CD14-positive monocyte (primary cell): ENCODE measurements at regions not wholly inside any gene's neighbourhood (a gene's known extent, or its start where the extent isn't known, plus 50 kb on each side); places are given as distances from the start of the nearest gene placed in this dataset.

ENCODE experiments used
- DNase-seq, 3 donors: peaks; one replicate each; pipeline ENCODE4 v3.0.0-alpha.2; 2011 to 2022
- H2AFZ ChIP-seq: 2 replicates; pipeline ENCODE4 v1.6.0; 2012; ENCODE audit warnings: mild to moderate bottlenecking, low read depth, low read length, inconsistent platforms; ENCODE audit not compliant: insufficient read depth, poor library complexity, severe bottlenecking
- H3K27ac ChIP-seq, 2 donors: 1 replicate in 1 of 2; 2 replicates in 1 of 2; pipeline ENCODE4 v1.5.1; 2012 to 2013; ENCODE audit warnings: low read length in 2 of 2, control low read depth in 1 of 2, inconsistent platforms in 1 of 2, low read depth in 1 of 2, mild to moderate bottlenecking in 1 of 2
- H3K27me3 ChIP-seq, 2 donors: one replicate each; pipeline versions ENCODE4 v1.6.0 to v1.6.1; 2011 to 2013; ENCODE audit warnings: low read length in 2 of 2; ENCODE audit not compliant: control insufficient read depth in 2 of 2, insufficient read depth in 2 of 2
- H3K36me3 ChIP-seq, 2 donors: replicated peaks in 1 of 2; 1 replicate in 1 of 2; 2 replicates in 1 of 2; pipeline versions ENCODE4 v1.5.1 to v1.6.1; 2012 to 2013; ENCODE audit warnings: low read length in 2 of 2, control low read depth in 1 of 2, inconsistent platforms in 1 of 2, mild to moderate bottlenecking in 1 of 2; ENCODE audit not compliant: insufficient read depth in 2 of 2, control insufficient read depth in 1 of 2
- H3K4me1 ChIP-seq, 2 donors: 1 replicate in 1 of 2; 2 replicates in 1 of 2; pipeline versions ENCODE4 v1.5.1 to v1.6.1; 2012 to 2013; ENCODE audit warnings: low read length in 2 of 2, control low read depth in 1 of 2, inconsistent platforms in 1 of 2, mild to moderate bottlenecking in 1 of 2, moderate library complexity in 1 of 2; ENCODE audit not compliant: insufficient read depth in 2 of 2, control insufficient read depth in 1 of 2
- H3K4me2 ChIP-seq: replicated peaks from 2 replicates; pipeline ENCODE3; 2012; ENCODE audit warnings: low read length, moderate library complexity, mild to moderate bottlenecking; ENCODE audit not compliant: poor library complexity, severe bottlenecking; ENCODE audit errors: extremely low read depth
- H3K4me3 ChIP-seq, 3 experiments: fragments of 200-600 bp in 1 of 3; sonication (generic) in 1 of 3; replicated peaks in 1 of 3; 1 replicate in 2 of 3; 2 replicates in 1 of 3; pipeline ENCODE4 v1.5.1; 2011 to 2013; ENCODE audit warnings: low read length in 3 of 3, mild to moderate bottlenecking in 3 of 3, control low read depth in 2 of 3, low read depth in 2 of 3, inconsistent platforms in 1 of 3, moderate library complexity in 1 of 3
- H3K79me2 ChIP-seq: 2 replicates; pipeline ENCODE4 v1.6.0; 2012; ENCODE audit warnings: mild to moderate bottlenecking, control low read depth, inconsistent platforms, low read length, moderate library complexity; ENCODE audit not compliant: insufficient read depth
- H3K9ac ChIP-seq: 2 replicates; pipeline ENCODE4 v1.6.0; 2017; ENCODE audit warnings: low read length, mild to moderate bottlenecking; ENCODE audit not compliant: insufficient read depth, poor library complexity, severe bottlenecking
- H3K9me3 ChIP-seq, 2 donors: replicated peaks in 1 of 2; 1 replicate in 1 of 2; 2 replicates in 1 of 2; pipeline versions ENCODE4 v1.5.1 to v1.6.1; 2012 to 2013; ENCODE audit warnings: low read length in 2 of 2, control low read depth in 1 of 2; ENCODE audit not compliant: control insufficient read depth in 1 of 2, insufficient read depth in 1 of 2
- H4K20me1 ChIP-seq: 2 replicates; pipeline ENCODE4 v1.6.0; 2012; ENCODE audit warnings: mild to moderate bottlenecking, low read length, control low read depth, moderate library complexity; ENCODE audit not compliant: insufficient read depth
- H3K27ac Mint-ChIP-seq, 7 donors: one replicate each; pipeline ENCODE4 v1.8.0; 2020; ENCODE audit warnings: mild to moderate bottlenecking in 7 of 7, mixed read lengths in 7 of 7, moderate library complexity in 6 of 7, inconsistent platforms in 2 of 7
- H3K27me3 Mint-ChIP-seq, 3 donors: one replicate each; pipeline ENCODE4 v1.8.0; 2021 to 2022; ENCODE audit warnings: low read depth in 3 of 3, mild to moderate bottlenecking in 3 of 3, mixed read lengths in 3 of 3, moderate library complexity in 3 of 3, inconsistent platforms in 1 of 3
- H3K36me3 Mint-ChIP-seq, 2 donors: one replicate each; pipeline ENCODE4 v1.8.0; 2020; ENCODE audit warnings: mixed read lengths in 2 of 2, inconsistent platforms in 1 of 2, mild to moderate bottlenecking in 1 of 2
- H3K4me1 Mint-ChIP-seq: one replicate; pipeline ENCODE4 v1.8.0; 2020; ENCODE audit warnings: mild to moderate bottlenecking, mixed read lengths
- H3K4me3 Mint-ChIP-seq, 2 donors: one replicate each; pipeline ENCODE4 v1.8.0; 2020; ENCODE audit warnings: mild to moderate bottlenecking in 2 of 2, mixed read lengths in 2 of 2, moderate library complexity in 1 of 2
- H3K9me3 Mint-ChIP-seq, 7 donors: one replicate each; pipeline ENCODE4 v1.8.0; 2020 to 2022; ENCODE audit warnings: mixed read lengths in 7 of 7, mild to moderate bottlenecking in 6 of 7, moderate library complexity in 6 of 7, inconsistent platforms in 2 of 7
- CTCF ChIP-seq: fragments of 200-600 bp; IDR thresholded peaks from one replicate; pipeline ENCODE4 v1.8.0; 2022; ENCODE audit warnings: antibody characterized with exemption, mild to moderate bottlenecking
- WGBS: methylation state at CpG from one replicate; pipeline ENCODE4 v1.1.5; 2013; ENCODE audit warnings: missing lambda C conversion rate; ENCODE audit not compliant: insufficient coverage; 5-methylcytosine and 5-hydroxymethylcytosine counted together
- intact Hi-C, 2 donors: fragments of 100-400 bp; cut with micrococcal nuclease; formaldehyde crosslinking; loops; one replicate each; pipeline versions ENCODE4 v1.15.0 to v1.15.1; 2023

GRCh38 chr5:6029811-6030271, 348.5 kb downstream of the MED10 start:
- TF ChIP-seq CTCF: no peak
- Histone ChIP-seq H3K79me2 (no peaks in the 10 kb centered on the region), H4K20me1 (no peaks in the 10 kb centered on the region), H3K9ac (no peak overlapping the region), H3K36me3 (no peaks in the 10 kb centered on the region), H3K27me3 (no peaks in the 10 kb centered on the region), H3K4me2 (no peak overlapping the region), H3K27ac (no peak overlapping the region), H2AFZ (no peak overlapping the region), H3K4me1 (no peaks in the 10 kb centered on the region), H3K9me3 (peaks cover 0 to 13% of the 10 kb centered on the region in 2 donors), H3K4me3 (no peak overlapping the region)
- H3K36me3 Mint-ChIP-seq: no peaks in the 10 kb centered on the region
- DNase-seq: no peak
- H3K4me3 Mint-ChIP-seq: no peak overlapping the region
- H3K9me3 Mint-ChIP-seq: peaks cover 0 to 8% (median 0%) of the 10 kb centered on the region in 7 donors
- H3K4me1 Mint-ChIP-seq: no peaks in the 10 kb centered on the region
- no peaks in the 10 kb centered on the region for H3K27me3 Mint-ChIP-seq
- WGBS: 67% methylated on average over 4 of the region's 7 CpGs
- H3K27ac Mint-ChIP-seq: no peak overlapping the region
- intact Hi-C loops: no loop called here

DNA sequence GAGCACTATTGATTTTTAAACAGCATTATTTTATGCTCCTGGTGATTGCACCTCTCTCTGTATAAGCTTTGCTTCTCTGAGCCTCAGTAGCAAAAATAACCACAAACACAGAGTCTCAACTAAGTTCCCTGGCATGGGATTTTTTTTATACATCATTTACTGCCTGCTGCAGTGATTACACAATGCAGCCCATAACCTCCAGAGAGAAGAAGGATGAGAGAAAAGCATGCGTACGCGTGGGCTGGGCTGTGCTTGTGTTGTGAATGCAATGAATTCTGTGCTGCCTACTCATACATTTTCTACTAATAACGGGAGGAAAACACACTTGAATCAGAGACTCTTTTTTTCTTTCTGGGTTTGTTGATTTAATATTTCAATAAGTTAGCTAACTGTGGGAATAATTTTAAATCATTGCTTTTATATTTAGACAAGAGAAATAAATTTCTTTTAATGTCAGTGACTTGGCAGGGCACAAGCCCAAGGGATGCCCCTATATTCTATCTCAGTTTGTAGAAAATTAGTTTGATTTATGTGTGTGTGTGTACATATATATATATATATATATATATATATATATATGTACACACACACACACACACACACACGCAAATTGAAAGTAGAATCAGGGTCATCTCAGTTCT, 351.5 kb downstream of the MED10 start:
- no peak overlapping the region for H2AFZ ChIP-seq

More for the DNA sequence above, 351.5 kb downstream of the MED10 start:
- Histone ChIP-seq H3K4me3 (no peak overlapping the region), H3K9ac (no peak overlapping the region), H4K20me1 (no peaks in the 10 kb centered on the region), H3K4me1 (no peaks in the 10 kb centered on the region), H3K4me2 (no peak overlapping the region), H3K27me3 (no peaks in the 10 kb centered on the region), H3K79me2 (no peaks in the 10 kb centered on the region), H3K36me3 (no peaks in the 10 kb centered on the region), H3K27ac (no peak overlapping the region), H3K9me3 (peaks cover 0 to 10% of the 10 kb centered on the region in 2 donors)
- no peak overlapping the region for H3K27ac Mint-ChIP-seq
- H3K4me1 Mint-ChIP-seq: no peaks in the 10 kb centered on the region
- H3K4me3 Mint-ChIP-seq: no peak overlapping the region
- no peak for DNase-seq
- no peaks in the 10 kb centered on the region for H3K27me3 Mint-ChIP-seq
- peaks cover 0 to 8% (median 0%) of the 10 kb centered on the region in 7 donors for H3K9me3 Mint-ChIP-seq
- intact Hi-C loops: no loop called here
- no peak for TF ChIP-seq CTCF
- WGBS: no CpG with 5 or more reads among the region's 5 CpGs
- H3K36me3 Mint-ChIP-seq: no peaks in the 10 kb centered on the region
